K562 (cell line): ENCODE measurements at regions not wholly inside any gene's neighbourhood (a gene's known extent, or its start where the extent isn't known, plus 50 kb on each side); places are given as distances from the start of the nearest gene placed in this dataset.

Experiments
- MTF1 ChIP-seq: fragments of 250-450 bp; sonication (Bioruptor Pico); IDR thresholded peaks from 2 replicates; pipeline ENCODE4 v1.9.0; 2021; ENCODE audit warnings: moderate library complexity, mild to moderate bottlenecking, inconsistent platforms, borderline replicate concordance
- PYGO2 ChIP-seq: fragments of 450-650 bp; IDR thresholded peaks from 2 replicates; pipeline ENCODE4 v1.6.1; 2016; ENCODE audit warnings: mild to moderate bottlenecking, missing genetic modification characterization, moderate library complexity, missing compliant biosample characterization
- ZNF407 ChIP-seq: fragments of 450-650 bp; IDR thresholded peaks from 2 replicates; pipeline ENCODE4 v1.6.1; 2016; ENCODE audit warnings: low read depth

DNA sequence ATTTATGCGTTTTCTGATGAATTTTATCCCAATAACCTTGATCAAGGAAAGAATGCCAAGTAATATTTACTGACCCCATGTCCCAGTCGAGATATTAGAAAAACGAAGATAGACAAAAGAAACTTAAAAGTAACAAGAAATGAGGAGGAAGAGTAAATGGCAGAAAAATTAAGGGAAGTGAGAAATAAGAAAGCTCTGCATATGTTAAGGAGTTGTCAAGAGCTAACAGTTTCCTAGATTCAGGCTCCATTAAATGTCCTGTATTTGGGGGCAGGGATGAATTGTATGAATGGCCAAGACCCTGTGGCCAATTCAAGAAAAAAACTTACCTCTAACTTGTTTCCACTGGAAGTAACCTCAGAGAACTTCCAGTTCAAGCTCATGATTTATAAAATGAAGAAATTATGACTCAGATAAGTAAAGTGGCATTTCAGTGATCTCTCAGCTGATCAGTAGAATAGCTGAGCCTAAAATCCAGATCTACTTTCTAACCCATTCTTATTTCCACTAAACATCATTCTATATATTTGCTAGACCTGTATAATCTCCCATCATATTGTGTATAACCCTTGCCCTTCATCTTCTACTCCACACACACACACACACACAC is 73.2 kb downstream of the ZC3H11B start (continued):
- no peak for TF ChIP-seq ZNF407
- no peak for TF ChIP-seq MTF1 (CRISPR knock-in tag)
- no peak for TF ChIP-seq PYGO2
- TF ChIP-seq, all 486 proteins: peak for 0
